ENCODE measurements at regions not wholly inside any gene's neighbourhood (a gene's known extent, or its start where the extent isn't known, plus 50 kb on each side); places are given as distances from the start of the nearest gene placed in this dataset.

DNA sequence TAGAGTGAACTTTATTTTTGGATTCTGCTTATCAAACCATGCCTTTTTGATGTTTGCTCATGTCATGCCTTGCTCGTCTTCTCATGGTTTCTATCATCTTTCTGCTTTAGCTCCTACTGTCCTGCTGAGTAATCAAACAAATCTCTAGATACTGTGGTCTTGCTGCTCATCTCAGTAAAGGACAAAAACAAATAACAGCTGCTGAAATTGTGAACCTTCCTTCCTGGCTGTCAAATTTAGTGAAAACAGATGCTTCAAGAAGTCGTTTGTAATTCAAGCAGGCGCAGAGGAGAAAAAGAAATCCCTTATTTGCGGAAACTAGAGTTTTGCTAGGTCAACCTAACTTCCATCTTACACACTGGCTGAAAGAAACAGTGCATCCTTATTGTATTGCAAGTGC lies 616.1 kb upstream of the ALCAM start:
- intact Hi-C loops (cut with DNase I), result no loop called here
- WGBS, 2 donors, result 65 to 66% methylated on average over 4 of the region's 4 CpGs
- no peak for DNase-seq
- Histone ChIP-seq H3K4me1 (no peaks in the 10 kb centered on the region), H3K9me3 (no peaks in the 10 kb centered on the region), H3K4me3 (no peak overlapping the region), H3K27me3 (no peaks in the 10 kb centered on the region), H3K27ac (no peak overlapping the region), H3K36me3 (no peaks in the 10 kb centered on the region)
- TF ChIP-seq POLR2A (IDR thresholded peaks at IDR 0.05) (no peak), POLR2AphosphoS5 (IDR thresholded peaks at IDR 0.05) (no peak), EP300 (IDR thresholded peaks at IDR 0.05) (no peak)
- TF ChIP-seq, protein P1, sequence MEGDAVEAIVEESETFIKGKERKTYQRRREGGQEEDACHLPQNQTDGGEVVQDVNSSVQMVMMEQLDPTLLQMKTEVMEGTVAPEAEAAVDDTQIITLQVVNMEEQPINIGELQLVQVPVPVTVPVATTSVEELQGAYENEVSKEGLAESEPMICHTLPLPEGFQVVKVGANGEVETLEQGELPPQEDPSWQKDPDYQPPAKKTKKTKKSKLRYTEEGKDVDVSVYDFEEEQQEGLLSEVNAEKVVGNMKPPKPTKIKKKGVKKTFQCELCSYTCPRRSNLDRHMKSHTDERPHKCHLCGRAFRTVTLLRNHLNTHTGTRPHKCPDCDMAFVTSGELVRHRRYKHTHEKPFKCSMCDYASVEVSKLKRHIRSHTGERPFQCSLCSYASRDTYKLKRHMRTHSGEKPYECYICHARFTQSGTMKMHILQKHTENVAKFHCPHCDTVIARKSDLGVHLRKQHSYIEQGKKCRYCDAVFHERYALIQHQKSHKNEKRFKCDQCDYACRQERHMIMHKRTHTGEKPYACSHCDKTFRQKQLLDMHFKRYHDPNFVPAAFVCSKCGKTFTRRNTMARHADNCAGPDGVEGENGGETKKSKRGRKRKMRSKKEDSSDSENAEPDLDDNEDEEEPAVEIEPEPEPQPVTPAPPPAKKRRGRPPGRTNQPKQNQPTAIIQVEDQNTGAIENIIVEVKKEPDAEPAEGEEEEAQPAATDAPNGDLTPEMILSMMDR (IDR thresholded peaks at IDR 0.05), result no peak

DNA sequence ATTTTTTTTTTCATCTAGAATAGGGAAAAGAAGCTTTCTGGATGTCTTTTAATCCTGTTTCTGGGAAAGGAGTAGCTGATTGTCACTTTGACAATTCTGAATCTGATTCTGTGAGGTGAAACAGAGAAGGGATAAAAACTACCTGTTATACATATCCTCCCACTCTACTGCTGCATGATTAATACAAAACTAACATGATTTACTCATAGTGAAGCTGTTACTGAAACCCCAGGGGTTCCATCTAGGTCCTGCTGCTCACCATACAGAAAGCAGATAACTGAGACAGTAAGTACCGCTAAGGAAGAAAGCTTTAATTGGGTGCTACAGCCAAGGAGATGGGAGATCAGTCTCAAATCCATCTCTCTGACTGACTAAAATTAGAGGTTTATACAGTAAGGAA lies 610.9 kb upstream of the ALCAM start:
- H3K36me3 ChIP-seq, result no peaks in the 10 kb centered on the region
- no peak for DNase-seq
- H3K4me3 ChIP-seq, result no peak overlapping the region
- H3K27me3 ChIP-seq, result no peaks in the 10 kb centered on the region
- H3K9me3 ChIP-seq, result no peaks in the 10 kb centered on the region
- H3K27ac ChIP-seq, result no peak overlapping the region
- intact Hi-C loops (cut with DNase I), result no loop called here
- H3K4me1 ChIP-seq, result no peaks in the 10 kb centered on the region
- TF ChIP-seq POLR2A (IDR thresholded peaks at IDR 0.05) (no peak), POLR2AphosphoS5 (IDR thresholded peaks at IDR 0.05) (no peak), EP300 (IDR thresholded peaks at IDR 0.05) (no peak)
- TF ChIP-seq, protein P1 (IDR thresholded peaks at IDR 0.05), result no peak
- WGBS, 2 donors, result 90 to 93% methylated on average over 1 of the region's 1 CpG

- no peak for DNase-seq
- no peak for TF ChIP-seq EP300 (IDR thresholded peaks at IDR 0.05)
- TF ChIP-seq POLR2A (IDR thresholded peaks at IDR 0.05), result no peak
- TF ChIP-seq, protein P1 (IDR thresholded peaks at IDR 0.05), result no peak
- TF ChIP-seq POLR2AphosphoS5 (IDR thresholded peaks at IDR 0.05), result no peak
- intact Hi-C loops (cut with DNase I), result no loop called here
These were observed 603.7 kb upstream of the ALCAM start for GRCh38 chr3:104763007-104763406.

GRCh38 chr3:104764496-104764895 lies 602.2 kb upstream of the ALCAM start:
- H3K27ac ChIP-seq, result no peak overlapping the region
- 60 to 78% methylated on average over 4 of the region's 4 CpGs for WGBS, 2 donors
- peaks cover 0 to 3% (median 0%) of the 10 kb centered on the region in 4 donors for H3K4me1 ChIP-seq
- no peak overlapping the region for H3K4me3 ChIP-seq
- no peaks in the 10 kb centered on the region for H3K9me3 ChIP-seq
- no peaks in the 10 kb centered on the region for H3K27me3 ChIP-seq
- no peaks in the 10 kb centered on the region for H3K36me3 ChIP-seq
- intact Hi-C loops (cut with DNase I), result no loop called here
- no peak for DNase-seq
- TF ChIP-seq POLR2AphosphoS5 (IDR thresholded peaks at IDR 0.05) (no peak), EP300 (IDR thresholded peaks at IDR 0.05) (no peak)

More at GRCh38 chr3:104763007-104763406, 603.7 kb upstream of the ALCAM start:
- Histone ChIP-seq H3K36me3 (no peaks in the 10 kb centered on the region), H3K27ac (no peak overlapping the region), H3K4me3 (no peak overlapping the region), H3K4me1 (peaks cover 0 to 3% (median 0%) of the 10 kb centered on the region in 4 donors), H3K9me3 (no peaks in the 10 kb centered on the region), H3K27me3 (no peaks in the 10 kb centered on the region)

DNA sequence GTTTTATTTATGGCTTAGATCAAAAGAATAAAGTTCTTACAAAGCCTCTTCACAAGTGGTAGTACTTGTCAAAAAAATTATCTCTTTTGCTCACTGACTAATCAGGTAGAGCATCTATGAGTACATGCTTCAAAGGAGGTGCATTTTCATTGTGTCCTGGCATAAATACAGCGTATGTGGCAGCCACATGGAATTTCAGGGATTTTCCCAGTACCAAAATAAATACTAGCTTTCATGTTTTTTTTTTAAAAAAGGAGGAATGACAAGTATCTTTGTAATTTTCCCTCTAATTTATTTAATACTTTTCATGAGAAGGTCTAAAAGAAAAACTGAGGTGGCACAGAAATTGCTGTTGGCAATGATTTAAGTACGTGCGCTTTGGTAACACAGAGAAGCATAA lies 597.8 kb upstream of the ALCAM start:
- Histone ChIP-seq H3K27me3 (no peaks in the 10 kb centered on the region), H3K4me1 (no peaks in the 10 kb centered on the region), H3K36me3 (no peaks in the 10 kb centered on the region), H3K4me3 (no peak overlapping the region), H3K27ac (no peak overlapping the region), H3K9me3 (no peaks in the 10 kb centered on the region)
- WGBS, 2 donors, result 86 to 89% methylated on average over 3 of the region's 3 CpGs
- no peak for DNase-seq
- intact Hi-C loops (cut with DNase I), result no loop called here
- TF ChIP-seq EP300 (IDR thresholded peaks at IDR 0.05), result no peak
- TF ChIP-seq POLR2AphosphoS5 (IDR thresholded peaks at IDR 0.05), result no peak
- no peak for TF ChIP-seq POLR2A (IDR thresholded peaks at IDR 0.05)
- TF ChIP-seq, protein P1 (IDR thresholded peaks at IDR 0.05), result no peak

All from sigmoid colon (tissue), 6 donors.